ENCODE measurements at regions not wholly inside any gene's neighbourhood (a gene's known extent, or its start where the extent isn't known, plus 50 kb on each side); places are given as distances from the start of the nearest gene placed in this dataset.

- DNase-seq (ENCODE audit: low read depth in 1 of 2, low spot score in 1 of 2) = no peak
- Histone ChIP-seq H3K4me3 (replicated peaks; ENCODE audit: insufficient read depth, low read length) (no peak overlapping the region), H3K27me3 (ENCODE audit: insufficient read depth, poor library complexity, severe bottlenecking) (peaks cover 2% of the 10 kb centered on the region), H3K27ac (replicated peaks) (no peak overlapping the region)
- no peak for TF ChIP-seq GABPA (IDR thresholded peaks at IDR 0.05; ENCODE audit: low read depth)
- no peak for TF ChIP-seq POLR2AphosphoS5 (IDR thresholded peaks at IDR 0.05; ENCODE audit: low read depth)
- no peak for TF ChIP-seq REST (IDR thresholded peaks at IDR 0.05; ENCODE audit: insufficient replicate concordance, low read depth)
- no peak for TF ChIP-seq SPI1 (IDR thresholded peaks at IDR 0.05; ENCODE audit: borderline replicate concordance, low read depth)
- no peak for TF ChIP-seq CTCF (IDR thresholded peaks at IDR 0.05; ENCODE audit: insufficient read depth, low read length)
Measured at GRCh38 chr16:47999595-47999994, 156.2 kb downstream of the ABCC12 start.

GRCh38 chr16:47995354-47995753 is 160.4 kb downstream of the ABCC12 start:
- TF ChIP-seq SPI1 (IDR thresholded peaks at IDR 0.05; ENCODE audit: borderline replicate concordance, low read depth) (no peak), GABPA (IDR thresholded peaks at IDR 0.05; ENCODE audit: low read depth) (no peak), CTCF (IDR thresholded peaks at IDR 0.05; ENCODE audit: insufficient read depth, low read length) (no peak), POLR2AphosphoS5 (IDR thresholded peaks at IDR 0.05; ENCODE audit: low read depth) (no peak), REST (IDR thresholded peaks at IDR 0.05; ENCODE audit: insufficient replicate concordance, low read depth) (no peak)
- no peak overlapping the region for H3K4me3 ChIP-seq (replicated peaks; ENCODE audit: insufficient read depth, low read length)
- no peak overlapping the region for H3K27ac ChIP-seq (replicated peaks)
- no peak for DNase-seq (ENCODE audit: low read depth in 1 of 2, low spot score in 1 of 2)
- H3K27me3 ChIP-seq (ENCODE audit: insufficient read depth, poor library complexity, severe bottlenecking) = peaks cover 4% of the 10 kb centered on the region

GRCh38 chr16:47991491-47991890 is 164.3 kb downstream of the ABCC12 start:
- no peak for DNase-seq (ENCODE audit: low read depth in 1 of 2, low spot score in 1 of 2)
- Histone ChIP-seq H3K27me3 (ENCODE audit: insufficient read depth, poor library complexity, severe bottlenecking) (peaks cover 9% of the 10 kb centered on the region), H3K4me3 (replicated peaks; ENCODE audit: insufficient read depth, low read length) (no peak overlapping the region), H3K27ac (replicated peaks) (no peak overlapping the region)
- TF ChIP-seq REST (IDR thresholded peaks at IDR 0.05; ENCODE audit: insufficient replicate concordance, low read depth) (no peak), SPI1 (IDR thresholded peaks at IDR 0.05; ENCODE audit: borderline replicate concordance, low read depth) (no peak), GABPA (IDR thresholded peaks at IDR 0.05; ENCODE audit: low read depth) (no peak), POLR2AphosphoS5 (IDR thresholded peaks at IDR 0.05; ENCODE audit: low read depth) (no peak), CTCF (IDR thresholded peaks at IDR 0.05; ENCODE audit: insufficient read depth, low read length) (no peak)
